GM19397 (cell line): ENCODE measurements at regions not wholly inside any gene's neighbourhood (a gene's known extent, or its start where the extent isn't known, plus 50 kb on each side); places are given as distances from the start of the nearest gene placed in this dataset.

Source experiments
- ATAC-seq: cut with Tn5 transposase; IDR thresholded peaks from one replicate; pipeline ENCODE4 v1.9.1; 2021; ENCODE audit warnings: mild to moderate bottlenecking, moderate library complexity; ENCODE audit not compliant: unreplicated experiment

DNA sequence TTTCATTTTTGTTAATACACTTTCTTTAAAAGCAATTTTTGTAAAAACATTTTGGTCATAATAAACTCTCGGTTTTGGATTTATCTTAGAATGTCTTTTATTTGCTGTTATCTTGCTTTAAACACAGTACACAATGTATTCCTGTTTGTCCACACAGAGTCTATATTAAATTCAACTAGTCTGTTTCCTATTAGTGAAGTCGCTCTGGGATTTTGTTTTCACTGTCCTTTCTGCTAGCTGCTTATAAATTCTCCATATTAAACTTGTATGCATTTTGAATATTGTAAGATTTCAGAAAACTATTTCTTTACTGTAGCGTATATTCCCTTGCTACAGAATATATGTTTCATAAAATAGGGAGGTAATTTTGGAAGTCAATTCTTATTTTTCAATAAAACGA lies 630.2 kb downstream of the HDGFL1 start:
- no peak for ATAC-seq

DNA sequence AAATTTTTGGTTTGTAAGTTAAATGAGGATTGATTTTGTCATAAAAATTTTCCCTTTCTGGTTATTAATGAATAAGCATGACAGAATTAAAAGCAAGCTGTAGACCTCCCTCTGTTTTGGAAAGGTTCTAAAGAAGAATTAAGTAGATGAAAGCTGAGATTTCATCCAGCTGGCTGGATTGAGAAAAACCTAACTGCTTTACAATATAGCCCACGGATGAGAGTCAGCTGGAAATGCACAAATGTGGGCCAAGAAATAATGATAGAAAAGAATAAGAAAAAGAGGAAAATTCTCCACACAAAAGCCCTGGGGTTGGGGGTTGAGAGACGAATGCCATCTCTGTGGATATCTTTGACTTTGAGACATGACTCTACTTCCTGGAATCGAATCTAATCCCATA lies 631.6 kb downstream of the HDGFL1 start:
- no peak for ATAC-seq

GRCh38 chr6:23202207-23202606 lies 632.8 kb downstream of the HDGFL1 start:
- no peak for ATAC-seq

GRCh38 chr6:23212398-23212797 lies 643.0 kb downstream of the HDGFL1 start:
- ATAC-seq, result no peak

DNA sequence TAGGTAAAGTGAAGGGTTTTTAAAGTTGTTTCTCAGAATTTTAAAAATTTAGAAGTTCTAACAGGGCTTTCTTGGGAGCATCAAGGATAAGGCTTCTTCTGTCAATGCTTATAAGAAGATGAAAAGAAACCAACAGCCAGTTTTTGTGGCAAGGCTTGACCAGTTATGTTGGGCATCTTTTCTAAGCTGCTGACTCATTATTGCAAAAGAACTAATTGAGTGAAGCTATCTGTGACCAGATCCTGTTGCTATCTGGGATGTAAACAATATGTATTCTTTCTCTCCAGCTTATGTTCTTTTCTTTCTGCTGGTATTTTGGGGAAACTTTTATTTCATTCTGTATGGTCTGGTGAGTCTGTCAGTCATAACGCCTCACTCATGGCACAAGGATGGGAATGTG lies 643.8 kb downstream of the HDGFL1 start:
- no peak for ATAC-seq

- no peak for ATAC-seq
Measured at GRCh38 chr6:23213651-23214050, 644.3 kb downstream of the HDGFL1 start.

DNA sequence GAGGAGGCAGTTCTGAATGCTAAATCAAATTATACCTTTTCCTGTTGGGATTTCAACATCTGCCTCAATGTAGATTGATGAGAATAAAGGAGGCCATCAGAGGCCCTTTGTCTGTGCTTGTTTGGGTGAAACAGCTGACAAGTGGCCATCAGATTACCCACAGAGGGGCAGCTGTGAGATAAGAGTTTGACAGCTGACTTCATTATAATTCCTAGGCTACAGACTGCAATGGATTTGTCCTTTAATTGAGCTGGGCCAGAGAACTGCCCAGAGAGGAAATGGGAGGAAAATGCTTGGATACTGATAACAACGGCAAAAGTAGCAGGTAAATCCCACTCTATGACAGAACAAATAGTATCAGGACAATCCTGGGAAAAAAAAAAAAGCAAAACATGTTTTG lies 649.4 kb downstream of the HDGFL1 start:
- no peak for ATAC-seq

- no peak for ATAC-seq
Measured at GRCh38 chr6:23222724-23223123, 653.4 kb downstream of the HDGFL1 start.

DNA sequence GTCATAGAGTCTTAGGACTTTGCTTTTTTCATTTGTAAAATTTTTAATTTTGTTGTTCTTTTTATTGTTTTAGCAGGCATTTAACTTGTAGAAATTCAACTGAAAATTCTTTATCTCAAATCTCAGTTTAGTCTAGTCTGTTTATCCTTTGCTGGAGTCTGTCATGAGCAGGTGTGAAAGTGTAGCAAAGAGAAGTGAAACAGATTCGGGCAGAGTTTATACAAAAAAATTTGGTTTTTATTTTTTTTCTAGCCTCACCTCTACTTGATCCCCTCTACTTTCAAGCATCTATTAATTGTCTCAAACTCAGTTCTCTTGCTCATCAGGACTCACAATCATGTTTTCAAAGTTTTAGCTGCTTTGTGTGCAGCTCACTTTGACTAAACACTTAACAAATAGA lies 655.2 kb downstream of the HDGFL1 start:
- no peak for ATAC-seq

GRCh38 chr6:23228439-23229024 lies 659.2 kb downstream of the HDGFL1 start:
- ATAC-seq, result no peak

- no peak for ATAC-seq
Measured at GRCh38 chr6:23243854-23244253, 674.5 kb downstream of the HDGFL1 start.

DNA sequence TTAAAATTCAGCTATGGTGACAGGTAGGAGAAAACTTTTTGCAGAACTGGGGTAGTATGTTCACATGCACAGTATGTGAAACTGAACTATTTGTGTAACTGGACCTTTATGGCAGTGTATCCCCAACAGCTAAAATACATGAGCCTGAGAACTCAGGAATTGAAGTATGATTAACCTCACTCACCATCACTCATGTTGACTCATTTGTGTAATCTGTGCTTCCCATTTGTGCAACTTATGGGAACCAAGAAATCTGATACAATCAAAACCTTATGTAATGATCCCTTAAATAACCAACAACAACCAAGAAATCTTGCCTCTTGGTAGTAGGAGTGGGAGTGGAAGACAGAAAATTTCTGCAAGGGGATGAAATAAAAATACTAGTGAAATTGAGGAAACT lies 674.9 kb downstream of the HDGFL1 start:
- no peak for ATAC-seq

DNA sequence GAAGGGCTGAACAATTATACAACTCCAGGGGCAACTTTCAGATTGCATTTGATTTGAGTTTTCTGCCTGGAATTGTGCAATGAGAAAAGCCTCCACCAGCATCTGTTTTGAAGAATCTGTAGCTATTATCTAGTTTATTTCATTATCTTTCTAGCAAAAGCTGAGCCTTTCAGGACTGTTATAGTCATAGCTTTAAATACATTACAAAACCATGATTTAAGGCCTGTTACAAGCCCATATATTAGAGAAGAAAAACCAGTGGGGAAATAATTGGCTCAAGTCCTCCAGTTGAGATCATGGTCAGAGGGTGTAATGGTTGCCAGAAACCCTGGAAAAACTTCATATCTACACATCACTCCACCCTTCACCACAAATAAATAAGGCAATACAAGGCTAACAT lies 676.2 kb downstream of the HDGFL1 start:
- ATAC-seq, result no peak

DNA sequence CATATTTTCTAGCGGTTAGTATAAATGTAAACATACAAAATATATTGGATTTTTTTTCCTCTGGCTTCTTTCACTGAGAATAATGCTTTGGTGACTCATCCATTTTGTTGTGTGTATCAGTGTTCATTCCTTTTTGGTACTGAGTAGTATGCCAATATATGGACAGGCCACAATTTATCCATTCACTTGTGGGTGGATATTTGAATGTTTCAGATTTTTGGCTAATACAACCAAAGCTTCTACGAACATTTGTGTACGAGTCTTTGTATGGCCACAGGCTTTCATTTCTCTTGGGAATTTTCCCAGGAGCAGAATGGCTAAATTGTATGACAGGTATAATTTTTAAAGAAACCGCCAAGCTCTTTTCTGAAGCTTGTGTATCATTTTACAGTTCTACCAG lies 677.5 kb downstream of the HDGFL1 start:
- no peak for ATAC-seq

DNA sequence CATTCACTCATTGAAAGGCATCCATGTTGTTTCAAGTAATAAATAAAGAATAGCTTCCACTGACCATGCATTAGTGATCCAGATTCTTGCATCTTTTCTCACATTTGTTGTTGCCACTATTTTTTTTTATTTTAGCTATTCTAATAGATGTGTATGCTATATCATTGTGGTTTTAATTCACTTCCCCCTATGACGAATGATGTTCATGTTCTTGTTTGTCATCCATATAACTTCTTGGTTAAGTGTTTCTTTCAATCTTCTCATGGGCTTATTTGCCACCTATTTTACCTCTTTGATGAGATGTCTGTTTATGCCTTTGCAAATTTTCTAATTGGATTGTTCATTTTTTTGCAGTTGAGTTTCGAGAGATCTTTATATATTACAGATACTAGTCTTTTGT lies 681.2 kb downstream of the HDGFL1 start:
- ATAC-seq, result no peak

GRCh38 chr6:23262864-23263263 lies 693.5 kb downstream of the HDGFL1 start:
- no peak for ATAC-seq

DNA sequence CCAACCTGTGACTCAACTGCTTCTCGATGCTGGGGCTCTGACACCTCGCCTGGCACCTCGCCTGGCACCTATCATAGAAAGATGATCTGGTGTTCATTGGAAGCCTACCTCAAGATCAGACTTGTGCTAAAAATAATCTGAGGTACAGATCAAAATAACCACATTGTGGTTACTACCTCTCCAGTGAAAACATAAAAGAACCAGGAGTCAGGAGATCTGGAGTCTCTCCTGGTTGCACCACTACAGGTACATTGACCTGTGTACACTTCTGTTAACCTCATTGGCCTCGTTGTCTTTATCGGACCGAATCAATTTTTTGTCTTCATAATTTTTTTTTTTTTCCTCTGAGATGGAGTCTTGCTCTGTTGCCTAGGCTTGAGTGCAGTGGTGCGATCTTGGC lies 695.9 kb downstream of the HDGFL1 start:
- ATAC-seq, result no peak

DNA sequence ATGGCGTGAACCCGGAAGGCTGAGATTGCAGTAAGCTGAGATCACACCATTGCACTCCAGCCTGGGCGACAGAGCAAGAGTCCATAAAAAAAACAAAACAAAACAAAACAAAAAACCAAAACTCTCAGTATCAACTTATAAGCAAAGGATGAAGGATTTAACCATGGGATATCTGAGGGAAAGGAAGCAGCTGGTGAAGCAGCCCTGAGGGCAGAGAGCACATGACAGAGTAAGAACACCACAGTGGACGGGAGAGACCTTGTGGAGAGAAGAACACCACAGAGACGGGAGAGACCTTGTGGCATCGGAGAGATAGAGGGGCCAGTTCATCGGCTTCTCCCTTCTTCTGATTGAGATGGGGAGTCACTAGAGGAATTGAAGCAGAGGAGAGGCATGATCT lies 697.2 kb downstream of the HDGFL1 start:
- ATAC-seq, result no peak

- no peak for ATAC-seq
Measured at GRCh38 chr6:23267651-23268050, 698.3 kb downstream of the HDGFL1 start.

DNA sequence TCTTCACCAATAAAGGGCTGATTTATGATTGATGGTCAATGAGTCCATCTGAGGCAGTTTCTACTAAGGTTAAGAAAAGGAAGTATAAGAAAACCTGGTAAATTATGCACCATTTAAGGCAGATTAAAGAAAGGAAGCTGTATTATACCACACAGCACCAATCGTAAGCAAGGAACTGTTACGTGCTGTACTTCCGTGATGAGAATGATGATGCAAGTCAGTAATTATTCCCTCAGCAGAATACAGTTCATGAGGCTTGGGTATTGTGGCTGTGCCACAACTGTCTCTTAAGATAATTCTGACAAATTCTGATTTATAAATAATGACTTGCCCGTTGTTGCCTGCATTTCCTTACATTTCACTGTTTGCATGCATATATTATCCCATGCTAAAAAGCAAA lies 699.0 kb downstream of the HDGFL1 start:
- no peak for ATAC-seq

DNA sequence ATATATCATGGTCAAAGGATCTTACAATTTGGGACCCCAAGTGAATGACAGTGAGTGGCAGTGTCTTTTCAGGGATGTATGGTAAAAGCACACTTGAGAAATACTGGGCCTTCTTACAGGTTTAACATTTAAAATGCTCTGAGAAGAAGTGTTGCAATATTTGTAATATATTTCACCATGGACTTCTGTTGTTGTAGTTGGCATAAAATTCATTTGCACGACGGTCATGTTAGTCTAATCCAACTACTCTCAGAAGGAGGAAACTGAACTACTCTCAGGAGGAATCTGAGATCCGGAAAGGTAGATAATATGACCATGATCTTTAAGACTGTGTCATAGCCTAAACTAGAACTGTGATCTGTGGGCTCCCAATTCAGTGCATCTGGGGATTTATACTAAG lies 700.1 kb downstream of the HDGFL1 start:
- ATAC-seq, result no peak

DNA sequence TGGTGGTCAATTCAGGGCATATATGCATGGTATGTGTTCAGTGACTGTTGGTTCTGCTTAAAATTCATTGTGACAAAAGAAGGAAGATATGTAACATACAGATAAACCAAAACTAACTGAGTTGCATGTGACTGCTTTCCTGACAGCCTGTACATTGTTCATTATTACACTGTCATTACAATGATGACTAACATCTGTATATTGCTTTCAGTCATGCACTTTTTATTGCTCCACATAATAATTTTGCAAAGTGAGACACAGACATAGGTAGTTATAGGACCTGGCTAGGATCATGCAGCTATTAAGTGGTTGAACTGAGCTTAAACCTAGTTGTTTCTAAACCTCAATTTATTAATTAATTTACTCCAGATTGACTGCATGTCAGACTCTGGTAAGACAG lies 703.2 kb downstream of the HDGFL1 start:
- no peak for ATAC-seq

GRCh38 chr6:23277521-23278179 lies 708.3 kb downstream of the HDGFL1 start:
- no peak for ATAC-seq
